Erythroblast (primary cell): ENCODE measurements at regions not wholly inside any gene's neighbourhood (a gene's known extent, or its start where the extent isn't known, plus 50 kb on each side); places are given as distances from the start of the nearest gene placed in this dataset.

Experiments
- GATA1 ChIP-seq: IDR thresholded peaks from 2 replicates; pipeline ENCODE4 v1.6.1; 2011; ENCODE audit warnings: low read depth, mild to moderate bottlenecking, control low read depth, low read length, moderate library complexity
- POLR2A ChIP-seq: IDR thresholded peaks from 2 replicates; pipeline ENCODE4 v1.6.1; 2011; ENCODE audit warnings: mild to moderate bottlenecking, low read length

GRCh38 chr18:6644836-6645627 is 84.5 kb upstream of the ARHGAP28 start:
- no peak for TF ChIP-seq POLR2A
- TF ChIP-seq GATA1: no peak
